Erythroblast (primary cell): ENCODE measurements at regions not wholly inside any gene's neighbourhood (a gene's known extent, or its start where the extent isn't known, plus 50 kb on each side); places are given as distances from the start of the nearest gene placed in this dataset.

ENCODE experiments used
- GATA1 ChIP-seq: IDR thresholded peaks from 2 replicates; pipeline ENCODE4 v1.6.1; 2011; ENCODE audit warnings: low read depth, mild to moderate bottlenecking, control low read depth, low read length, moderate library complexity
- POLR2A ChIP-seq: IDR thresholded peaks from 2 replicates; pipeline ENCODE4 v1.6.1; 2011; ENCODE audit warnings: mild to moderate bottlenecking, low read length

DNA sequence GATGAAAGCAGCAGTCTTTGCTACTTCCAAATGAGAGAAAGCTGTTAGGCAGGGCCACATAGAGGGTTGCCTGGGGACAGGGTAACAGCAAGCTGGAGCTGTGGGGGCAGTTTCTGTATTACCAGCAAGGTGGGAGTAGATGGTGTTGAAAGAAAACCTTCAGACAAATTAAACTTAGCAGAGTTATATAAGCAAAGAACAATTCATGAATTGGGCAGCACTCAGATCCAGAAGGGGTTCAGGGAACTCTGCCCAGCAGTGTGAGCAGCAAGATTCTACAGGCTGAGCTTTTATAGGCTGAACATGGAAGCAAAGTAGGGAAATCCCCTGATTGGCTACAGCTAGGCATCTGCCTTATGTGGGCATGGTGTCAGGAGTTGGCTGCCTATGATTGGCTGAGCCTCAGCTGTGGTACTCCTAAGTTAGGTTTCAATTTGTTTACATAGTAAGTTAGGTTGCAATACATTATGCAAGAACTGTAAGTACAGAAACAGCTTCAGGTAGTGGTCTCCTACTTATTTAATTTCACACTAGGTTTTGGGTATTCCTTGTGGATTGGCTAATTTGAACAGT is 64.1 kb upstream of the TMPRSS2 start:
- TF ChIP-seq POLR2A, result no peak
- no peak for TF ChIP-seq GATA1
